ENCODE measurements at regions not wholly inside any gene's neighbourhood (a gene's known extent, or its start where the extent isn't known, plus 50 kb on each side); places are given as distances from the start of the nearest gene placed in this dataset.

- dilution Hi-C loops (cut with HindIII; ENCODE audit: low sequenced_read_pairs, unreplicated experiment): no loop called here
Observed at GRCh38 chr13:50539791-50540530, 303.5 kb downstream of the DLEU7 start.

More at GRCh38 chr13:50539791-50540530, 303.5 kb downstream of the DLEU7 start:
- Histone ChIP-seq H2BK5ac (ENCODE audit: low read depth, low read length, poor library complexity, severe bottlenecking) (no peak overlapping the region), H2BK120ac (ENCODE audit: low read depth, low read length) (no peak overlapping the region), H4K8ac (ENCODE audit: low read depth in 2 of 2, low read length in 2 of 2) (no peak overlapping the region), H2BK20ac (ENCODE audit: low read depth, low read length) (no peak overlapping the region), H4K5ac (ENCODE audit: low read depth, low read length) (no peak overlapping the region), H3K9me1 (ENCODE audit: insufficient read depth, low read length) (no peaks in the 10 kb centered on the region; the same call in 1 of the 2 replicates), H3K9ac (ENCODE audit: low read depth, low read length) (no peak overlapping the region), H2BK15ac (ENCODE audit: low read depth, low read length) (no peak overlapping the region), H3K14ac (replicated peaks; ENCODE audit: low read depth, low read length) (no peak overlapping the region), H3K27me3 (ENCODE audit: control insufficient read depth, insufficient read depth, low read length) (no peaks in the 10 kb centered on the region), H3K4me1 (ENCODE audit: control insufficient read depth, insufficient read depth, low read length) (peaks cover 8% of the 10 kb centered on the region), H4K20me1 (ENCODE audit: insufficient read depth, low read length) (no peaks in the 10 kb centered on the region), H4K91ac (ENCODE audit: insufficient read depth, low read depth, low read length) (no peak overlapping the region), H3K18ac (ENCODE audit: low read depth, low read length) (no peak overlapping the region), H2AFZ (replicated peaks; ENCODE audit: low read length, poor library complexity) (no peak overlapping the region), H3K56ac (ENCODE audit: extremely low read depth, insufficient read depth, low read length) (no peak overlapping the region), H3K36me3 (ENCODE audit: control insufficient read depth, insufficient read depth, low read length) (no peaks in the 10 kb centered on the region), H3K4me3 (ENCODE audit: insufficient read depth, low read depth, low read length) (no peak overlapping the region), H3K4me2 (ENCODE audit: low read depth, low read length) (no peak overlapping the region), H2AK5ac (ENCODE audit: low read depth, low read length) (no peak overlapping the region), H3K23ac (ENCODE audit: low read depth, low read length) (no peak overlapping the region), H3K4ac (ENCODE audit: low read depth, low read length) (no peak overlapping the region), H3K79me1 (ENCODE audit: low read depth in 1 of 2, low read length in 2 of 2) (no peaks in the 10 kb centered on the region), H3K27ac (ENCODE audit: insufficient read depth, low read length) (no peak overlapping the region), H3K9me3 (ENCODE audit: control insufficient read depth, insufficient read depth, low read length) (no peaks in the 10 kb centered on the region), H2AK9ac (replicated peaks; ENCODE audit: low read depth, low read length, poor library complexity) (no peak overlapping the region)
- no peak for TF ChIP-seq CEBPB (IDR thresholded peaks at IDR 0.05; ENCODE audit: low read depth, low read length)
- no peak for TF ChIP-seq MXI1 (IDR thresholded peaks at IDR 0.05; ENCODE audit: borderline replicate concordance, low read depth, low read length)
- no peak for TF ChIP-seq BHLHE40 (IDR thresholded peaks at IDR 0.05; ENCODE audit: low read depth, low read length)
- TF ChIP-seq POLR2A (IDR thresholded peaks at IDR 0.05; ENCODE audit: low read depth, low read length): no peak
- TF ChIP-seq FOS (IDR thresholded peaks at IDR 0.05; ENCODE audit: low read depth, low read length): no peak
- no peak for TF ChIP-seq RCOR1 (IDR thresholded peaks at IDR 0.05; ENCODE audit: insufficient replicate concordance, low read length)
- TF ChIP-seq CTCF (conservative IDR thresholded peaks at IDR 0.05; ENCODE audit: low read depth, low read length): no peak
- TF ChIP-seq MAFK (IDR thresholded peaks at IDR 0.05; ENCODE audit: low read depth, low read length): no peak
- no peak for TF ChIP-seq CHD1 (IDR thresholded peaks at IDR 0.05; ENCODE audit: low read depth, low read length)
- TF ChIP-seq USF2 (IDR thresholded peaks at IDR 0.05; ENCODE audit: low read depth, low read length): no peak
- TF ChIP-seq RAD21 (IDR thresholded peaks at IDR 0.05; ENCODE audit: low read length): no peak
- no peak for TF ChIP-seq ELK1 (IDR thresholded peaks at IDR 0.05; ENCODE audit: borderline replicate concordance, low read depth, low read length)
- TF ChIP-seq NFE2L2 (IDR thresholded peaks at IDR 0.05; ENCODE audit: low read depth, low read length): no peak
- TF ChIP-seq MAZ (IDR thresholded peaks at IDR 0.05; ENCODE audit: borderline replicate concordance, low read depth, low read length): no peak
- TF ChIP-seq RFX5 (IDR thresholded peaks at IDR 0.05; ENCODE audit: low read depth, low read length): no peak
- TF ChIP-seq SMC3 (IDR thresholded peaks at IDR 0.05; ENCODE audit: low read depth, low read length): no peak
- BruUV-seq (replicated peaks): no TSS peak
- DNase-seq (no peak), ATAC-seq (ENCODE audit: low read depth) (no peak)
- POLR2A ChIA-PET (ENCODE audit: unreplicated experiment): no interaction called here
- in situ Hi-C loops (cut with MboI; ENCODE audit: low sequenced_read_pairs) (loop anchor here (5.0 kb wide), 1 partner anchor 458 kb away; no protein-coding TSS in a partner anchor), intact Hi-C loops (cut with micrococcal nuclease) (loop anchor here (5.0 to 10.0 kb wide), 3 partner anchors 315 to 532 kb away; no protein-coding TSS in a partner anchor)
- CTCF ChIA-PET: interaction anchor here (0.6 to 0.8 kb wide), 2 partner anchors 337 to 542 kb away, joined by 3 read pairs; no protein-coding TSS in a partner anchor
